ENCODE measurements at regions not wholly inside any gene's neighbourhood (a gene's known extent, or its start where the extent isn't known, plus 50 kb on each side); places are given as distances from the start of the nearest gene placed in this dataset.

GRCh38 chr1:112307930-112308591 is 88.0 kb upstream of the CTTNBP2NL start:
- no peak overlapping the region for H3K4me3 Mint-ChIP-seq
- H3K36me3 ChIP-seq (ENCODE audit: insufficient read depth, low read length), result no peaks in the 10 kb centered on the region
- no peak for DNase-seq
- peaks cover 9% of the 10 kb centered on the region for H3K27me3 ChIP-seq (ENCODE audit: insufficient read depth, low read length, poor library complexity, severe bottlenecking)
- H3K27ac ChIP-seq (ENCODE audit: low read depth, low read length), result no peak overlapping the region
- no peak overlapping the region for H3K27ac Mint-ChIP-seq
- H3K4me3 ChIP-seq (ENCODE audit: low read length), result no peak overlapping the region
- H3K9me3 Mint-ChIP-seq, result no peaks in the 10 kb centered on the region
- ChIA-PET CTCF (no interaction called here), POLR2A (no interaction called here)
- no peaks in the 10 kb centered on the region for H3K9me3 ChIP-seq (ENCODE audit: low read length)
- H3K36me3 Mint-ChIP-seq, result no peaks in the 10 kb centered on the region
- no peaks in the 10 kb centered on the region for H3K4me1 ChIP-seq (ENCODE audit: insufficient read depth, low read length)
- H3K4me1 Mint-ChIP-seq, result no peaks in the 10 kb centered on the region
- peaks cover 10 to 40% of the 10 kb centered on the region in 2 donors for H3K27me3 Mint-ChIP-seq

GRCh38 chr1:112308716-112309115 is 87.3 kb upstream of the CTTNBP2NL start:
- DNase-seq, result no peak
- CTCF ChIA-PET, result no interaction called here

GRCh38 chr1:112309499-112309898 is 86.5 kb upstream of the CTTNBP2NL start:
- no peak overlapping the region for H3K27ac Mint-ChIP-seq
- no peaks in the 10 kb centered on the region for H3K9me3 Mint-ChIP-seq
- Histone ChIP-seq H3K4me1 (ENCODE audit: insufficient read depth, low read length) (no peaks in the 10 kb centered on the region), H3K27me3 (ENCODE audit: insufficient read depth, low read length, poor library complexity, severe bottlenecking) (peaks cover 9% of the 10 kb centered on the region), H3K27ac (ENCODE audit: low read depth, low read length) (no peak overlapping the region), H3K9me3 (ENCODE audit: low read length) (no peaks in the 10 kb centered on the region), H3K4me3 (ENCODE audit: low read length) (no peak overlapping the region), H3K36me3 (ENCODE audit: insufficient read depth, low read length) (no peaks in the 10 kb centered on the region)
- peaks cover 14 to 40% of the 10 kb centered on the region in 2 donors for H3K27me3 Mint-ChIP-seq
- no peaks in the 10 kb centered on the region for H3K36me3 Mint-ChIP-seq
- no peak overlapping the region for H3K4me3 Mint-ChIP-seq
- POLR2A ChIA-PET, result no interaction called here
- CTCF ChIA-PET, result no interaction called here
- H3K4me1 Mint-ChIP-seq, result no peaks in the 10 kb centered on the region
- DNase-seq, result no peak

More at GRCh38 chr1:112308716-112309115, 87.3 kb upstream of the CTTNBP2NL start:
- POLR2A ChIA-PET, result no interaction called here
- no peaks in the 10 kb centered on the region for H3K9me3 ChIP-seq (ENCODE audit: low read length)
- H3K27ac ChIP-seq (ENCODE audit: low read depth, low read length), result no peak overlapping the region
- H3K36me3 ChIP-seq (ENCODE audit: insufficient read depth, low read length), result no peaks in the 10 kb centered on the region
- H3K9me3 Mint-ChIP-seq, result no peaks in the 10 kb centered on the region
- H3K36me3 Mint-ChIP-seq, result no peaks in the 10 kb centered on the region
- no peak overlapping the region for H3K4me3 ChIP-seq (ENCODE audit: low read length)
- H3K27me3 ChIP-seq (ENCODE audit: insufficient read depth, low read length, poor library complexity, severe bottlenecking), result peaks cover 9% of the 10 kb centered on the region
- no peaks in the 10 kb centered on the region for H3K4me1 Mint-ChIP-seq
- no peak overlapping the region for H3K27ac Mint-ChIP-seq
- no peaks in the 10 kb centered on the region for H3K4me1 ChIP-seq (ENCODE audit: insufficient read depth, low read length)
- H3K4me3 Mint-ChIP-seq, result no peak overlapping the region
- peaks cover 14 to 40% of the 10 kb centered on the region in 2 donors for H3K27me3 Mint-ChIP-seq

GRCh38 chr1:112312315-112312714 is 83.7 kb upstream of the CTTNBP2NL start:
- H3K4me3 ChIP-seq (ENCODE audit: low read length), result no peak overlapping the region
- H3K36me3 ChIP-seq (ENCODE audit: insufficient read depth, low read length), result no peaks in the 10 kb centered on the region
- no peak overlapping the region for H3K27ac ChIP-seq (ENCODE audit: low read depth, low read length)
- Mint-ChIP-seq H3K9me3 (no peaks in the 10 kb centered on the region), H3K4me3 (no peak overlapping the region), H3K27me3 (peaks cover 17 to 35% of the 10 kb centered on the region in 2 donors), H3K4me1 (no peaks in the 10 kb centered on the region), H3K27ac (no peak overlapping the region), H3K36me3 (no peaks in the 10 kb centered on the region)
- H3K27me3 ChIP-seq (ENCODE audit: insufficient read depth, low read length, poor library complexity, severe bottlenecking), result peaks cover 9% of the 10 kb centered on the region
- no peaks in the 10 kb centered on the region for H3K4me1 ChIP-seq (ENCODE audit: insufficient read depth, low read length)
- H3K9me3 ChIP-seq (ENCODE audit: low read length), result no peaks in the 10 kb centered on the region
- ChIA-PET POLR2A (no interaction called here), CTCF (interaction anchor here (1.1 kb wide), 1 partner anchor 10 kb away, joined by 3 read pairs; no protein-coding TSS in a partner anchor)
- DNase-seq, result no peak

- Histone ChIP-seq H3K9me3 (ENCODE audit: low read length) (no peaks in the 10 kb centered on the region), H3K27me3 (ENCODE audit: insufficient read depth, low read length, poor library complexity, severe bottlenecking) (peaks cover 9% of the 10 kb centered on the region), H3K27ac (ENCODE audit: low read depth, low read length) (no peak overlapping the region), H3K4me1 (ENCODE audit: insufficient read depth, low read length) (no peaks in the 10 kb centered on the region), H3K36me3 (ENCODE audit: insufficient read depth, low read length) (no peaks in the 10 kb centered on the region), H3K4me3 (ENCODE audit: low read length) (no peak overlapping the region)
- POLR2A ChIA-PET, result no interaction called here
- CTCF ChIA-PET, result interaction anchor here (1.1 kb wide), 1 partner anchor 10 kb away, joined by 3 read pairs; no protein-coding TSS in a partner anchor
- no peak for DNase-seq
- H3K27ac Mint-ChIP-seq, result no peak overlapping the region
- H3K9me3 Mint-ChIP-seq, result no peaks in the 10 kb centered on the region
- H3K4me3 Mint-ChIP-seq, result no peak overlapping the region
- H3K36me3 Mint-ChIP-seq, result no peaks in the 10 kb centered on the region
- no peaks in the 10 kb centered on the region for H3K4me1 Mint-ChIP-seq
- H3K27me3 Mint-ChIP-seq, result peaks cover 17 to 35% of the 10 kb centered on the region in 2 donors
These were observed 83.1 kb upstream of the CTTNBP2NL start for GRCh38 chr1:112312879-112313278.

GRCh38 chr1:112316254-112316913 is 79.6 kb upstream of the CTTNBP2NL start:
- no peak overlapping the region for H3K4me3 Mint-ChIP-seq
- no peaks in the 10 kb centered on the region for H3K4me1 ChIP-seq (ENCODE audit: insufficient read depth, low read length)
- H3K27me3 ChIP-seq (ENCODE audit: insufficient read depth, low read length, poor library complexity, severe bottlenecking), result peaks cover 9% of the 10 kb centered on the region
- ChIA-PET POLR2A (no interaction called here), CTCF (no interaction called here)
- H3K4me1 Mint-ChIP-seq, result peaks cover 0 to 6% (median 4%) of the 10 kb centered on the region in 3 donors
- H3K9me3 Mint-ChIP-seq, result no peaks in the 10 kb centered on the region
- H3K27ac Mint-ChIP-seq, result peak overlapping the region in 1 of 8 donors; percentile 23
- no peaks in the 10 kb centered on the region for H3K36me3 ChIP-seq (ENCODE audit: insufficient read depth, low read length)
- H3K27me3 Mint-ChIP-seq, result peaks cover 14 to 20% of the 10 kb centered on the region in 2 donors
- no peak for DNase-seq
- no peak overlapping the region for H3K27ac ChIP-seq (ENCODE audit: low read depth, low read length)
- no peaks in the 10 kb centered on the region for H3K9me3 ChIP-seq (ENCODE audit: low read length)
- H3K36me3 Mint-ChIP-seq, result no peaks in the 10 kb centered on the region
- H3K4me3 ChIP-seq (ENCODE audit: low read length), result no peak overlapping the region

GRCh38 chr1:112317140-112317539 is 78.9 kb upstream of the CTTNBP2NL start:
- Histone ChIP-seq H3K4me3 (ENCODE audit: low read length) (no peak overlapping the region), H3K36me3 (ENCODE audit: insufficient read depth, low read length) (no peaks in the 10 kb centered on the region), H3K9me3 (ENCODE audit: low read length) (no peaks in the 10 kb centered on the region), H3K4me1 (ENCODE audit: insufficient read depth, low read length) (no peaks in the 10 kb centered on the region), H3K27me3 (ENCODE audit: insufficient read depth, low read length, poor library complexity, severe bottlenecking) (peaks cover 3% of the 10 kb centered on the region), H3K27ac (ENCODE audit: low read depth, low read length) (no peak overlapping the region)
- Mint-ChIP-seq H3K36me3 (no peaks in the 10 kb centered on the region), H3K9me3 (no peaks in the 10 kb centered on the region), H3K4me3 (no peak overlapping the region), H3K27me3 (peaks cover 12 to 17% of the 10 kb centered on the region in 2 donors), H3K27ac (no peak overlapping the region), H3K4me1 (peaks cover 0 to 6% (median 4%) of the 10 kb centered on the region in 3 donors)
- no peak for DNase-seq
- CTCF ChIA-PET, result no interaction called here
- POLR2A ChIA-PET, result no interaction called here

GRCh38 chr1:112317611-112318062 is 78.4 kb upstream of the CTTNBP2NL start:
- Mint-ChIP-seq H3K4me3 (no peak overlapping the region), H3K27ac (no peak overlapping the region), H3K9me3 (no peaks in the 10 kb centered on the region), H3K27me3 (peaks cover 15 to 17% of the 10 kb centered on the region in 2 donors), H3K36me3 (no peaks in the 10 kb centered on the region), H3K4me1 (peaks cover 0 to 6% (median 4%) of the 10 kb centered on the region in 3 donors)
- Histone ChIP-seq H3K4me1 (ENCODE audit: insufficient read depth, low read length) (no peaks in the 10 kb centered on the region), H3K36me3 (ENCODE audit: insufficient read depth, low read length) (no peaks in the 10 kb centered on the region), H3K27ac (ENCODE audit: low read depth, low read length) (no peak overlapping the region), H3K4me3 (ENCODE audit: low read length) (no peak overlapping the region), H3K27me3 (ENCODE audit: insufficient read depth, low read length, poor library complexity, severe bottlenecking) (no peaks in the 10 kb centered on the region), H3K9me3 (ENCODE audit: low read length) (no peaks in the 10 kb centered on the region)
- POLR2A ChIA-PET, result no interaction called here
- CTCF ChIA-PET, result no interaction called here
- no peak for DNase-seq

Measured in CD8-positive, alpha-beta memory T cell (primary cell).